Activated T-helper 17 cell treated with anti-CD3 and anti-CD28 coated beads, Interleukin-2, amount 50 U/mL, for 72 hours (primary cell): ENCODE measurements at regions not wholly inside any gene's neighbourhood (a gene's known extent, or its start where the extent isn't known, plus 50 kb on each side); places are given as distances from the start of the nearest gene placed in this dataset.

Source experiments
- ATAC-seq: fragments of 150-1000 bp; cut with Tn5 transposase; replicated peaks from 2 replicates; pipeline ENCODE4 v1.10.0; 2021; ENCODE audit warnings: mild to moderate bottlenecking, moderate library complexity
- H3K27ac Mint-ChIP-seq: one replicate; pipeline ENCODE4 v1.8.0; 2022; ENCODE audit warnings: mixed read lengths
- H3K27me3 Mint-ChIP-seq: one replicate; pipeline ENCODE4 v1.8.0; 2022; ENCODE audit warnings: mixed read lengths
- H3K36me3 Mint-ChIP-seq: one replicate; pipeline ENCODE4 v1.8.0; 2022; ENCODE audit warnings: low read depth, mild to moderate bottlenecking, mixed read lengths
- H3K4me1 Mint-ChIP-seq: one replicate; pipeline ENCODE4 v1.8.0; 2022; ENCODE audit warnings: mixed read lengths
- H3K4me3 Mint-ChIP-seq: one replicate; pipeline ENCODE4 v1.8.0; 2022; ENCODE audit warnings: mild to moderate bottlenecking, mixed read lengths
- H3K9me3 Mint-ChIP-seq: one replicate; pipeline ENCODE4 v1.8.0; 2022; ENCODE audit warnings: mixed read lengths

DNA sequence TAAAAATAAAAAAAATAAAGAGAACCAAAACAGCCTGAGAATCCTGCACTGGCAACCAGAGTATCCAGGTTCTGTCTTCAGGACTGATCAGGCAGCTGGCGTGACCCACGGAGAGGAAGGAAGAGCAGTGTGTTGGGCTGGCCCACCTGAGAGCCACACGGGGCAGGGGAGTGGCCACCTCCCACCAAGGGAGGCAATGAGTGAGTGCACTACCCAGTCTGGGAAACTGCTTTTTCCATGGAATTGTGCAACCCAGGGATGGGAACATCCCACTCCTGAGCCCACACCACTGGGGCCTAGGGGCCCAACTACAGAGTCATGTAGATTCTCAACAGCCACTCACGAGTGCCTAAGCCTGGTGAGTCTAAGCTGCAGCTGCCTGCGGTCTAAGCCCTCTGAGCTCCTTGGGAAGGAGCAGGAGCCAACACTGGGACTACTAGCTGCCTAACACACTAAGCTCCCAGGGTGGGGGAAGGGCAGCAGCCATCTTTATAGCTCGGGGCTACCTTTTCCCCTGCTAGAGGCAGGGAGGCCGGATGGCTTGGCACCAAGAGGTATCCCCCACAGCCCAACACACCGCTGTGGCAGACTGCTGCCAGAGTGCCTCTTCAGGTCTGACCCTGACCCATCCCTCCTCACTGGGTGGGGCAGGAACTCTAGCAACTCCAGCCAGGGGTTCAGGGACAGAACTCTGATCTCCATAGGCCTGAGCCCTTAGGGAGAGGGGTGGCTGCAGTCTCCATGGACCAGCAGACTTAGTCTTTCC lies 610.9 kb downstream of the RERGL start:
- Mint-ChIP-seq H3K36me3 (no peaks in the 10 kb centered on the region), H3K4me1 (no peaks in the 10 kb centered on the region), H3K4me3 (no peak overlapping the region), H3K27me3 (no peaks in the 10 kb centered on the region), H3K27ac (no peak overlapping the region), H3K9me3 (peaks cover 21% of the 10 kb centered on the region)
- ATAC-seq = no peak

DNA sequence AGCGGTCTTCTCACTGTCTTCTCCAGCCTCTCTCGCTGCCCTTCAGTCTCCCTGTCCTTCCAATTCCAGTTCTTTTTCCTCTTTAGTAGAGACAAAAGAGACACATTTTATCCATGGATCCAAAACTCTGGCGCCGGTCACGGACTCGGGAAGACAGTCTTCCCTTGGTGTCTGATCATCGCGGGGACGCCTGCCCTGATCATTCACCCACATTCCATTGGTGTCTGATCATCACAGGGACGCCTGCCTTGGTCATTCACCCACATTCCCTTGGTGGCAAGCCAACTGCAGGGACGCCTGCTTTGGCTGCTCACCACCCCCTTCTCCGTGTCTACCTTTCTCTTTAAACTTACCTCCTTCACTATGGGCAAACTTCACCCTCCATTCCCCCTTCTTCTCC lies 619.5 kb downstream of the RERGL start:
- no peak overlapping the region for H3K27ac Mint-ChIP-seq
- H3K27me3 Mint-ChIP-seq = no peaks in the 10 kb centered on the region

DNA sequence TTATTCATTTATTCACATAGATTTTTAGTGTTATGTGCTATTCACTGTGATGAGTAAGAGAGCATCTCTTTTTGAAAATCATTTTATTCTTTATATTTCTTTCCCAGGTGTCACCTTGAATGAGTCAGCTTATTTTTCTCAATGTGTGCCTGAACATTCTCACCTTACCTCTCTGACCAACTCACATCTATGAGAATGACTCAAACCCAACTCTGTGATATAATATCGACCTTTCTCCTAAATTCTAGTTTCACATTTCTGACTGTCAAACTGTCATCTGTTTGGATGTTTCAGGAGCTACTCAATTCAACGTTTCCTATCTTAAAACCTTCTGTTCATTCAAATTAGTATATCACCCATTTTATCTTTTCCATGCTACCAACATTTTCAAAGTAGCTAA lies 630.8 kb downstream of the RERGL start:
- H3K36me3 Mint-ChIP-seq = no peaks in the 10 kb centered on the region
- peaks cover 14% of the 10 kb centered on the region for H3K9me3 Mint-ChIP-seq
- H3K27ac Mint-ChIP-seq = no peak overlapping the region
- no peak for ATAC-seq
- H3K4me1 Mint-ChIP-seq = no peaks in the 10 kb centered on the region
- no peaks in the 10 kb centered on the region for H3K27me3 Mint-ChIP-seq
- H3K4me3 Mint-ChIP-seq = no peak overlapping the region

More for the DNA sequence above, 619.5 kb downstream of the RERGL start:
- Mint-ChIP-seq H3K9me3 (peaks cover 22% of the 10 kb centered on the region), H3K4me1 (no peaks in the 10 kb centered on the region), H3K4me3 (no peak overlapping the region), H3K36me3 (no peaks in the 10 kb centered on the region)
- ATAC-seq = no peak

GRCh38 chr12:17456486-17456885 lies 633.5 kb downstream of the RERGL start:
- no peaks in the 10 kb centered on the region for H3K4me1 Mint-ChIP-seq
- no peaks in the 10 kb centered on the region for H3K36me3 Mint-ChIP-seq
- no peak overlapping the region for H3K27ac Mint-ChIP-seq
- no peak for ATAC-seq
- no peak overlapping the region for H3K4me3 Mint-ChIP-seq
- H3K27me3 Mint-ChIP-seq = no peaks in the 10 kb centered on the region
- peaks cover 14% of the 10 kb centered on the region for H3K9me3 Mint-ChIP-seq

- ATAC-seq = no peak
- Mint-ChIP-seq H3K27ac (no peak overlapping the region), H3K9me3 (peaks cover 7% of the 10 kb centered on the region), H3K4me3 (no peak overlapping the region), H3K36me3 (no peaks in the 10 kb centered on the region), H3K4me1 (no peaks in the 10 kb centered on the region), H3K27me3 (no peaks in the 10 kb centered on the region)
Observed at GRCh38 chr12:17438141-17438540, 651.9 kb downstream of the RERGL start.

DNA sequence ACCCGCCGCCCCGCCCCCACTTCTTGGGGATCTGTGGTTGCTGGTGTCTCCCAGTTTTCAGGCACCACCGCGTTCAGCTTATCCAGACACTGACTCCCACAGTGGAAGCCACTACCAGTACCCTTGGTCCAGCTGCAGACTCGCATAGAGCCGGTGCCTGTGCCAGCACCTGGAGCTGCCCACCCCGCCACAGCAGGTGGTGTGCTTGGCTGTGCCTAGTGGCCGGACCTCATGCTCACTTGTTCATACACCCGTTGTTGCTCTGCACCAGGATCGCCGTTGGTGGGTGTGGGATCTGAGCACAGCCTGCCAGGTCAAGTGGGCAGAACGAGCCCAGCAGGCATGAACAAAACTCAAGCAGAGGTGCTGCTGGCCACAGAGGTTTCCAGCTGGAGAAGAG lies 673.2 kb downstream of the RERGL start:
- Mint-ChIP-seq H3K27ac (no peak overlapping the region), H3K4me1 (no peaks in the 10 kb centered on the region), H3K4me3 (no peak overlapping the region), H3K9me3 (peaks cover 4% of the 10 kb centered on the region), H3K27me3 (no peaks in the 10 kb centered on the region), H3K36me3 (no peaks in the 10 kb centered on the region)
- no peak for ATAC-seq

- H3K27ac Mint-ChIP-seq = no peak overlapping the region
- no peaks in the 10 kb centered on the region for H3K36me3 Mint-ChIP-seq
- no peaks in the 10 kb centered on the region for H3K27me3 Mint-ChIP-seq
- no peak overlapping the region for H3K4me3 Mint-ChIP-seq
- H3K4me1 Mint-ChIP-seq = no peaks in the 10 kb centered on the region
- H3K9me3 Mint-ChIP-seq = peaks cover 11% of the 10 kb centered on the region
- ATAC-seq = no peak
Observed at GRCh38 chr12:17414596-17414995, 675.4 kb downstream of the RERGL start.

GRCh38 chr12:17411662-17412061 lies 678.3 kb downstream of the RERGL start:
- no peak for ATAC-seq
- Mint-ChIP-seq H3K4me1 (no peaks in the 10 kb centered on the region), H3K27ac (no peak overlapping the region), H3K4me3 (no peak overlapping the region), H3K9me3 (peaks cover 13% of the 10 kb centered on the region), H3K36me3 (no peaks in the 10 kb centered on the region), H3K27me3 (no peaks in the 10 kb centered on the region)

DNA sequence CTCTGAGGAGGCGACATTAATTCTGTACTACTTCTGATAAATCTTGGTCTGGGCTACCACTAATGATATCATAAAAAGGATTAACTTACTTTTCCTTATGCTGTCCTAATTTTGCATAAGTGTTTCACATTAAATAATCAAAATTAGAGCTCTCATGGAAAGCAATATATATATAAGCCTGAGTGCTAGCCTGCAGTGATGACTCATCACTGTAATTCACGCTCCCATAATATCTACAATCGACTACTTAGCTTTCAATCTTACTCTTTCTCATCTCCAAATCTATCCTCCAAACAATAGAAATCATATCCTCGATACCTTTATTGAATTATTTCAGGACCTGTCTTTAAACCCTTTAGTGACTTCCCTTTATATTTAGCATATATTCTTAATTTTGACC lies 701.3 kb downstream of the RERGL start:
- no peak overlapping the region for H3K27ac Mint-ChIP-seq
- H3K27me3 Mint-ChIP-seq = no peaks in the 10 kb centered on the region
- ATAC-seq = no peak
- peaks cover 12% of the 10 kb centered on the region for H3K9me3 Mint-ChIP-seq
- H3K4me1 Mint-ChIP-seq = no peaks in the 10 kb centered on the region
- H3K4me3 Mint-ChIP-seq = no peak overlapping the region
- no peaks in the 10 kb centered on the region for H3K36me3 Mint-ChIP-seq

DNA sequence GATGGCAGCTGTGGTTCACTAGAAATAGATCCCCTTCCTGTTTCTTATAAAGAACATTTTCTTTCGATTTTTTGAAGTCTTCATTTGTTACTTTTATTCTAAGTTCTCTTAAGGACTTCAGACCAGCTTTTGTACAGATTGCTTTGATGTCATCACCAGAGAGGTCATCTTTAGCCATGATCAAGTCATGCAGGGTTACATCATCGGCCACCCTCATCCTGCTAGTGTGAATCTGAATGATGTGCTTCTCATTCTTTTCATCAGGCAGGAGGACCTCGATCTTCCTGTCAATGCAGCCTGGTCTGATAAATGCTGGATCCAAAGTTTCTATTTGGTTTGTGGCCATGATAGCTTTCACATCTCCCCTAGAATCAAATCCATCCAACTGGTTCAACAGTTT lies 706.7 kb downstream of the RERGL start:
- Mint-ChIP-seq H3K4me3 (no peak overlapping the region), H3K27me3 (no peaks in the 10 kb centered on the region), H3K27ac (no peak overlapping the region), H3K36me3 (no peaks in the 10 kb centered on the region), H3K4me1 (no peaks in the 10 kb centered on the region), H3K9me3 (peaks cover 15% of the 10 kb centered on the region)
- no peak for ATAC-seq

DNA sequence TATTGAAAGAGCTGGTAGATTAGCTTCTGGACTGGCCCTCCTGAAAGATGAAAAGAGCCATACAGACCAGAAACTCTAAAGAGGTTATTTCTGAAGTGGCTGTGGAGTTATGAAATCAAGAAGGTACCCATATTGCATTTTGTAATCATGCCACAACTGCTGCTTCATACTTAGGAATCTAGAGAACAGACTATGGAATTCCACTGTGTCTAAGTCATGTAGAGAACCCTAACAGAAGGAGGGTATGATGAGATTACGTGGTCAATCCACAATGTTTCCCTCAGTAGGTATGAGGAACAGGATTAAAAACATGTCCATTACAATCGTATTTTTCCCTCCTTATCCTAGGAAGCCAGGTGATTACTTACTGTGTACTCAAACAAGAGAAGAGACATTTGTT lies 708.8 kb downstream of the RERGL start:
- no peak for ATAC-seq
- H3K36me3 Mint-ChIP-seq = no peaks in the 10 kb centered on the region
- H3K4me3 Mint-ChIP-seq = no peak overlapping the region
- H3K27ac Mint-ChIP-seq = no peak overlapping the region
- H3K4me1 Mint-ChIP-seq = no peaks in the 10 kb centered on the region
- H3K9me3 Mint-ChIP-seq = peaks cover 22% of the 10 kb centered on the region
- H3K27me3 Mint-ChIP-seq = no peaks in the 10 kb centered on the region

GRCh38 chr12:17372508-17372907 lies 717.5 kb downstream of the RERGL start:
- Mint-ChIP-seq H3K27me3 (no peaks in the 10 kb centered on the region), H3K27ac (no peak overlapping the region), H3K4me1 (no peaks in the 10 kb centered on the region), H3K4me3 (no peak overlapping the region), H3K36me3 (no peaks in the 10 kb centered on the region), H3K9me3 (peaks cover 11% of the 10 kb centered on the region)
- ATAC-seq = no peak

DNA sequence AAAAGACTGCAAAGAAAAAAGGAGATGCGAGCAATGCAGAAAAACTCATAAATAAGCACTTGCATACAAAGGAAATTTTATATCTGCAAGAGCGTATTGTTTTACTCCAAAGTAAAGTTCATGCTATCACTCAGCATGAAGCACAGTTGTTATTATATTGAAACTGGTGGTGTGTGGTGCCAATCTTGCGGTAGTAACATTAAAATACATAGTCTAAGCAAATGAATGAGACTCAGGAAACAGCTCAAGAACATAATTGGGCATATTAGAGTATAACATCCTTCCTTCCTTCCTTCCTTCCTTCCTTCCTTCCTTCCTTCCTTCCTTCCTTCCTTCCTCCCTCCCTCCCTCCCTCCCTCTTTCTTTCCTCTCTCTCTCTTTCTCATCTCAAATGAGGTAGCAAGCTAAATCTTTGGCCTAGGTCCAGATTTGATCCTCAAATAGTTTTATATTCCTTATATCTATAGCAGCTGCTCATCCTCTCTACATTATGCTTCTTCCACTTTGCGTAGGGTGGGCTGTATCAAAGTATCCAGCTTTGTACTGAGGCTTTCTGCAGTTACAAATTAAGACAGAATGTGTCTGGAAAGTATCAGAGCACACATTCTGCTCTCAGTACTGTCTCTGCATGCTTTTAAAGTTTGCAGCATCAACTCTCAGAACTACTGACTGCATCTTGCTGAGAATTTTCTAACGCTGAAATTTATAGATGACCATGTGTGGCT lies 718.3 kb downstream of the RERGL start:
- peaks cover 9% of the 10 kb centered on the region for H3K9me3 Mint-ChIP-seq
- no peaks in the 10 kb centered on the region for H3K4me1 Mint-ChIP-seq
- ATAC-seq = no peak

DNA sequence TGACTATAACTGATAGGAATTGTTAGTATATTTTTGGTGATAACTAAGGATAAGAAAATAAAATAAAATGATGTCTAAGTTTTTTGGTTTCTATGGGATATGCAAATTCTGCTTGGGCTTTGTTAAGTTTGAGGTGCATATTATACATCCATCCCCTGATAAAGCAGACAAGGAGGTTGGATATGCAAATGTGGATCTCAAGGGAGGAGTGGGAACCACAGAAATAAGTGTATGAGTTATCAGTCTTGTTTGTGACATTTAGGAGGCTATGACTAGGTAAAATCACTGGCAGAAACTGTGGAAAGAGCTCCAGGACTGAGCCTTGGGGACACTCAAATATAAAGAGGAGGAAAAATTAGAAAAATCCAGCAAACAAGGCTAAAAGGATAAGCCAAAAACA lies 719.4 kb downstream of the RERGL start:
- H3K36me3 Mint-ChIP-seq = no peaks in the 10 kb centered on the region
- no peaks in the 10 kb centered on the region for H3K27me3 Mint-ChIP-seq
- no peak for ATAC-seq
- peaks cover 9% of the 10 kb centered on the region for H3K9me3 Mint-ChIP-seq
- no peaks in the 10 kb centered on the region for H3K4me1 Mint-ChIP-seq
- no peak overlapping the region for H3K27ac Mint-ChIP-seq
- no peak overlapping the region for H3K4me3 Mint-ChIP-seq

More for the DNA sequence above, 718.3 kb downstream of the RERGL start:
- no peak overlapping the region for H3K27ac Mint-ChIP-seq
- H3K36me3 Mint-ChIP-seq = no peaks in the 10 kb centered on the region
- no peak overlapping the region for H3K4me3 Mint-ChIP-seq
- H3K27me3 Mint-ChIP-seq = no peaks in the 10 kb centered on the region

- ATAC-seq = no peak
- Mint-ChIP-seq H3K4me3 (no peak overlapping the region), H3K27me3 (no peaks in the 10 kb centered on the region), H3K4me1 (no peaks in the 10 kb centered on the region), H3K9me3 (peaks cover 9% of the 10 kb centered on the region), H3K27ac (no peak overlapping the region), H3K36me3 (no peaks in the 10 kb centered on the region)
Observed at GRCh38 chr12:17369556-17369955, 720.4 kb downstream of the RERGL start.
